OCI-LY3 (cell line): ENCODE measurements at regions not wholly inside any gene's neighbourhood (a gene's known extent, or its start where the extent isn't known, plus 50 kb on each side); places are given as distances from the start of the nearest gene placed in this dataset.

Experiments
- H2AFZ ChIP-seq: fragments of 200-600, 300-600 bp; shearing (Covaris generic); 2 replicates; pipeline ENCODE4 v1.6.0; 2014; ENCODE audit warnings: antibody characterized with exemption, low read depth, low read length
- H3K27ac ChIP-seq: fragments of 200-600, 300-600 bp; sonication (generic); 2 replicates; pipeline ENCODE4 v1.5.1; 2014; ENCODE audit warnings: mild to moderate bottlenecking, low read length, moderate library complexity, mixed read lengths
- H3K27me3 ChIP-seq: fragments of 200-600, 300-600 bp; sonication (generic); 2 replicates; pipeline ENCODE4 v1.6.1; 2014; ENCODE audit warnings: low read depth, low read length, mixed read lengths
- H3K36me3 ChIP-seq: fragments of 200-600, 300-600 bp; sonication (generic); replicated peaks from 2 replicates; pipeline ENCODE3; 2014; ENCODE audit warnings: low read depth, low read length, mixed read lengths
- H3K4me1 ChIP-seq: fragments of 300-600, 200-600 bp; sonication (generic); 2 replicates; pipeline ENCODE4 v1.6.1; 2014; ENCODE audit warnings: low read length, mixed read lengths
- H3K4me2 ChIP-seq: fragments of 200-600, 300-600 bp; sonication (generic); 2 replicates; pipeline ENCODE4 v1.6.1; 2014; ENCODE audit warnings: low read length, mixed read lengths
- H3K4me3 ChIP-seq: fragments of 300-600, 200-600 bp; sonication (generic); 2 replicates; pipeline ENCODE4 v1.5.1; 2014; ENCODE audit warnings: antibody characterized with exemption, mild to moderate bottlenecking, low read length, moderate library complexity
- H3K79me2 ChIP-seq: fragments of 300-600, 200-600 bp; shearing (Covaris generic); 2 replicates; pipeline ENCODE4 v1.6.1; 2014; ENCODE audit warnings: mild to moderate bottlenecking, low read length, mixed read lengths
- H3K9ac ChIP-seq: fragments of 300-600, 200-600 bp; shearing (Covaris generic); 2 replicates; pipeline ENCODE4 v1.6.0; 2014; ENCODE audit warnings: mild to moderate bottlenecking, low read length, moderate library complexity
- H3K9me3 ChIP-seq: fragments of 200-600, 300-600 bp; shearing (Covaris generic); 2 replicates; pipeline ENCODE4 v1.6.1; 2014; ENCODE audit warnings: low read length, mixed read lengths; ENCODE audit not compliant: insufficient read depth
- H4K20me1 ChIP-seq: fragments of 200-600, 300-600 bp; sonication (generic); 2 replicates; pipeline ENCODE4 v1.6.1; 2016; ENCODE audit warnings: low read length, mixed read lengths; ENCODE audit not compliant: insufficient read depth
- EZH2phosphoT487 ChIP-seq: fragments of 200-600 bp; shearing (Covaris generic); IDR thresholded peaks from 2 replicates; pipeline ENCODE4 v1.6.1; 2018; ENCODE audit warnings: antibody characterized with exemption, mixed run types, low read depth
- TF ChIP-seq, protein P1 (sequence below): fragments of 200-600, 300-600 bp; sonication (generic); IDR thresholded peaks from 2 replicates; pipeline ENCODE4 v1.5.1; 2014; ENCODE audit warnings: antibody characterized with exemption, low read length, low read depth

DNA sequence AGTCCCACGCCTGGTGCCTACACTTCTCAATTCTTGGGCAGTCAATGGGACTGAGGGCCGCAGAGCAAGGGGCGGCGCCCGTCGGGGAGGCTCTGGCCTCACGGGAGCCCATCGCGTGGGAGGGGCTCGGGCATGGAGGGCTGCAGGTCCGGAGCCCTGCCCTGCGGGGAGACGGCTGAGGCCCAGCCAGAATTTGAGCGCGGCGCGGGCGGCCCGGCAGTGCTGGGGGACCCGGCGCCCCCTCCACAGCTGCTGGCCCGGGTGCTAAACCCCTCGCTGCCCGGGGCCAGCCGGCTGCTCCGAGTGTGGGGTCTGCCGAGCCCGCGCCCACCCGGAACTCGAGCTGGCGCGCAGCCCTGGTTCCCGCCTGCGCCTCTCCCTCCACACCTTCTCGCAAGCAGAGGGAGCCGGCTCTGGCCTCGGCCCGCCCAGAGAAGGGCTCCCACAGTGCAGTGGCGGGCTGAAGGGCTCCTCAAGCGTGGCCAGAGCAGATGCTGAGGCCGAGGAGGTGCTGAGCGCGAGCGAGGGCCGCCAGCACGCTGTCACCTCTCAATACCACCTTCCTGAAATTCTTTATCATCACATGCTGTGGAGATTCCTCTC, 58.5 kb downstream of the BAK1 start:
- H3K4me3 ChIP-seq = no peak overlapping the region
- no peak for TF ChIP-seq EZH2phosphoT487
- TF ChIP-seq, protein P1, sequence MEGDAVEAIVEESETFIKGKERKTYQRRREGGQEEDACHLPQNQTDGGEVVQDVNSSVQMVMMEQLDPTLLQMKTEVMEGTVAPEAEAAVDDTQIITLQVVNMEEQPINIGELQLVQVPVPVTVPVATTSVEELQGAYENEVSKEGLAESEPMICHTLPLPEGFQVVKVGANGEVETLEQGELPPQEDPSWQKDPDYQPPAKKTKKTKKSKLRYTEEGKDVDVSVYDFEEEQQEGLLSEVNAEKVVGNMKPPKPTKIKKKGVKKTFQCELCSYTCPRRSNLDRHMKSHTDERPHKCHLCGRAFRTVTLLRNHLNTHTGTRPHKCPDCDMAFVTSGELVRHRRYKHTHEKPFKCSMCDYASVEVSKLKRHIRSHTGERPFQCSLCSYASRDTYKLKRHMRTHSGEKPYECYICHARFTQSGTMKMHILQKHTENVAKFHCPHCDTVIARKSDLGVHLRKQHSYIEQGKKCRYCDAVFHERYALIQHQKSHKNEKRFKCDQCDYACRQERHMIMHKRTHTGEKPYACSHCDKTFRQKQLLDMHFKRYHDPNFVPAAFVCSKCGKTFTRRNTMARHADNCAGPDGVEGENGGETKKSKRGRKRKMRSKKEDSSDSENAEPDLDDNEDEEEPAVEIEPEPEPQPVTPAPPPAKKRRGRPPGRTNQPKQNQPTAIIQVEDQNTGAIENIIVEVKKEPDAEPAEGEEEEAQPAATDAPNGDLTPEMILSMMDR = no peak
- no peaks in the 10 kb centered on the region for H3K9me3 ChIP-seq
- no peaks in the 10 kb centered on the region for H3K36me3 ChIP-seq
- H3K27me3 ChIP-seq = no peaks in the 10 kb centered on the region
- no peaks in the 10 kb centered on the region for H4K20me1 ChIP-seq
- H3K4me1 ChIP-seq = no peaks in the 10 kb centered on the region
- no peak overlapping the region for H3K27ac ChIP-seq
- no peaks in the 10 kb centered on the region for H3K79me2 ChIP-seq
- H3K4me2 ChIP-seq = no peak overlapping the region
- H3K9ac ChIP-seq = no peak overlapping the region
- H2AFZ ChIP-seq = no peak overlapping the region
